Psoas muscle (tissue), 7 donors: ENCODE measurements at regions not wholly inside any gene's neighbourhood (a gene's known extent, or its start where the extent isn't known, plus 50 kb on each side); places are given as distances from the start of the nearest gene placed in this dataset.
"Not testable (repeated sequence)": the region's sequence is repeated elsewhere in the genome, so short reads cannot be mapped to it uniquely, and the experiment has no call there.

Experiments used
- ATAC-seq, 4 donors: fragments of 200-7000 bp; cut with Tn5 transposase; one replicate each; pipeline ENCODE4 v1.9.1; 2020; ENCODE audit warnings: moderate library complexity in 3 of 4, mild to moderate bottlenecking in 2 of 4
- DNase-seq, 2 donors: peaks; one replicate each; pipeline ENCODE4 v3.0.0-alpha.2; 2020
- H3K27ac ChIP-seq: fragments of 200-600 bp; one replicate; pipeline ENCODE4 v1.8.0; 2022
- H3K27me3 ChIP-seq, 3 donors: fragments of 200-600 bp in 1 of 3; one replicate each; pipeline versions ENCODE4 v1.6.1 to v1.8.0; 2013 to 2022; ENCODE audit warnings: low read length in 2 of 3, mild to moderate bottlenecking in 2 of 3, moderate library complexity in 1 of 3; ENCODE audit not compliant: insufficient read depth in 3 of 3
- H3K36me3 ChIP-seq, 2 donors: fragments of 200-600 bp in 1 of 2; one replicate each; pipeline versions ENCODE4 v1.6.1 to v1.8.0; 2013 to 2022; ENCODE audit warnings: low read depth in 1 of 2, mild to moderate bottlenecking in 1 of 2, moderate library complexity in 1 of 2; ENCODE audit not compliant: insufficient read depth in 1 of 2
- H3K4me1 ChIP-seq: fragments of 200-600 bp; one replicate; pipeline ENCODE4 v1.8.0; 2022
- H3K4me3 ChIP-seq: fragments of 200-600 bp; one replicate; pipeline ENCODE4 v1.8.0; 2022; ENCODE audit warnings: mild to moderate bottlenecking
- H3K9me3 ChIP-seq: fragments of 200-600 bp; one replicate; pipeline ENCODE4 v1.8.0; 2022
- CTCF ChIP-seq: fragments of 200-600 bp; IDR thresholded peaks from one replicate; pipeline ENCODE4 v1.8.0; 2022; ENCODE audit warnings: antibody characterized with exemption
- WGBS, 3 donors: extraction: QIAGEN DNeasy Blood & Tissue Kit; methylation state at CpG; one replicate each; pipeline versions ENCODE4 v1.1.6 to v1.1.7; 2013; 5-methylcytosine and 5-hydroxymethylcytosine counted together
- intact Hi-C, 2 donors: fragments of 100-400 bp; cut with DNase I; formaldehyde crosslinking; loops; one replicate each; pipeline versions ENCODE4 v1.11.0 to v1.14.2; 2022
- donor health status: healthy with polysubstance abuse.
- donor health status: DM: no; HTN: no; CAD: no; lungs with moderate emphysema.
- donor health status: Bipolar disorder and iron deficiency.
- donor health status: healthy.
- donor health status: DM: yes; HTN: yes; CAD: no.
- donor health status: DM: no; HTN: no; CAD: no.
- donor health status: DM: yes; HTN: yes; CAD: no.

- H3K9me3 ChIP-seq, H3K27ac ChIP-seq, H3K36me3 ChIP-seq, H3K27me3 ChIP-seq, H3K4me1 ChIP-seq, H3K4me3 ChIP-seq, ATAC-seq, DNase-seq, intact Hi-C loops: not testable (repeated sequence)
- 91 to 95% (median 92%) methylated on average over 12 to 38 of the region's 41 CpGs for WGBS, 3 donors
Measured at GRCh38 chrX:125155296-125156033, 164.2 kb upstream of the TEX13C start.

- Histone ChIP-seq H3K27ac (no peak overlapping the region), H3K27me3 (no peaks in the 10 kb centered on the region), H3K4me1 (no peaks in the 10 kb centered on the region), H3K36me3 (no peaks in the 10 kb centered on the region), H3K4me3 (no peak overlapping the region), H3K9me3 (no peaks in the 10 kb centered on the region)
- no peak for DNase-seq
- ATAC-seq, result no peak
- intact Hi-C loops, result no loop called here
- 80 to 90% (median 88%) methylated on average over 4 of the region's 4 CpGs for WGBS, 3 donors
- no peak for TF ChIP-seq CTCF
Measured at GRCh38 chrX:125170459-125170858, 149.2 kb upstream of the TEX13C start.

GRCh38 chrX:125172531-125172930 is 147.1 kb upstream of the TEX13C start:
- Histone ChIP-seq H3K27me3 (no peaks in the 10 kb centered on the region), H3K36me3 (no peaks in the 10 kb centered on the region), H3K4me1 (no peaks in the 10 kb centered on the region), H3K9me3 (no peaks in the 10 kb centered on the region), H3K27ac (no peak overlapping the region), H3K4me3 (no peak overlapping the region)
- WGBS, 3 donors, result 65 to 86% (median 76%) methylated on average over 5 of the region's 5 CpGs
- no peak for DNase-seq
- ATAC-seq, result no peak
- intact Hi-C loops, result no loop called here
- TF ChIP-seq CTCF, result no peak

GRCh38 chrX:125175991-125176584 is 143.6 kb upstream of the TEX13C start:
- TF ChIP-seq CTCF, result no peak
- Histone ChIP-seq H3K27me3 (no peaks in the 10 kb centered on the region), H3K36me3 (no peaks in the 10 kb centered on the region), H3K4me1 (no peaks in the 10 kb centered on the region), H3K27ac (no peak overlapping the region), H3K4me3 (no peak overlapping the region), H3K9me3 (no peaks in the 10 kb centered on the region)
- 0% methylated on average over 1 of the region's 1 CpG for WGBS, 3 donors
- ATAC-seq (no peak), DNase-seq (no peak)
- intact Hi-C loops, result no loop called here

- intact Hi-C loops, result no loop called here
- no peak for TF ChIP-seq CTCF
- H3K27ac ChIP-seq, result no peak overlapping the region
- H3K36me3 ChIP-seq, result no peaks in the 10 kb centered on the region
- ATAC-seq, result no peak
- 71 to 78% (median 77%) methylated on average over 4 of the region's 4 CpGs for WGBS, 3 donors
- no peaks in the 10 kb centered on the region for H3K9me3 ChIP-seq
- H3K4me3 ChIP-seq, result no peak overlapping the region
- no peaks in the 10 kb centered on the region for H3K4me1 ChIP-seq
- no peaks in the 10 kb centered on the region for H3K27me3 ChIP-seq
- no peak for DNase-seq
Measured at GRCh38 chrX:125193921-125194320, 125.8 kb upstream of the TEX13C start.
